GM12878 (cell line): ENCODE measurements at regions not wholly inside any gene's neighbourhood (a gene's known extent, or its start where the extent isn't known, plus 50 kb on each side); places are given as distances from the start of the nearest gene placed in this dataset.

Experiments
- ATAC-seq: fragments of 200-7000 bp; cut with Tn5 transposase; 3 replicates; pipeline ENCODE4 v1.9.1; 2020; ENCODE audit warnings: mild to moderate bottlenecking, moderate library complexity
- BruUV-seq: library from RNA; stranded (reverse); fragments of 400-500 nt; replicated peaks from 2 replicates; lab custom pipeline; 2021; lab: Mats Ljungman, UMichigan
- CTCF ChIA-PET: fragments of 300-600 bp; sonication (Branson Sonifier 250); formaldehyde crosslinking; extraction: SDS; loops from one replicate; lab custom pipeline; 2021; ENCODE audit warnings: inconsistent platforms; lab: Yijun Ruan, JAX
- POLR2A ChIA-PET: fragments of 350-600 bp; formaldehyde crosslinking; extraction: SDS; loops from one replicate; lab custom pipeline; 2021; ENCODE audit warnings: inconsistent platforms; lab: Charles Lee
- RAD21 ChIA-PET: fragments of 300-600 bp; sonication (Branson Sonifier 250); formaldehyde crosslinking; loops from one replicate; lab custom pipeline; 2023; ENCODE audit warnings: antibody characterized with exemption; ENCODE audit not compliant: unreplicated experiment; lab: Charles Lee
- SMC1A ChIA-PET: fragments of 300-600 bp; sonication (Branson Sonifier 250); formaldehyde crosslinking; loops from one replicate; lab custom pipeline; 2023; ENCODE audit not compliant: unreplicated experiment, uncharacterized antibody; lab: Charles Lee
- DNase-seq: peaks from one replicate; pipeline ENCODE4 v3.0.0-alpha.2; 2011; ENCODE audit warnings: low read depth, low spot score
- FAIRE-seq: peaks from 3 replicates; lab custom pipeline; 2011; peaks lifted over from hg19 to GRCh38; lab: Jason Lieb, UNC
- H2AFZ ChIP-seq: 2 replicates; pipeline ENCODE4 v1.6.0; 2011; ENCODE audit warnings: low read depth, low read length, control low read depth; ENCODE audit not compliant: control insufficient read depth
- H3K27ac ChIP-seq: 2 replicates; pipeline ENCODE4 v1.5.1; 2011; ENCODE audit warnings: control low read depth; ENCODE audit not compliant: control insufficient read depth, insufficient read depth
- H3K27me3 ChIP-seq, 2 experiments: replicated peaks in 1 of 2; 2 replicates each; pipeline versions ENCODE4 v1.6.0 to v1.6.1; 2011; ENCODE audit warnings: low read length in 1 of 2; ENCODE audit not compliant: control insufficient read depth in 2 of 2, insufficient read depth in 2 of 2
- H3K36me3 ChIP-seq, 2 experiments: 2 replicates each; pipeline ENCODE4 v1.5.1; 2011; ENCODE audit warnings: low read length in 1 of 2; ENCODE audit not compliant: control insufficient read depth in 2 of 2, insufficient read depth in 2 of 2
- H3K4me1 ChIP-seq: 2 replicates; pipeline ENCODE4 v1.6.1; 2011; ENCODE audit warnings: mild to moderate bottlenecking, low read length, moderate library complexity, mixed read lengths; ENCODE audit not compliant: control insufficient read depth, insufficient read depth
- H3K4me2 ChIP-seq: 2 replicates; pipeline ENCODE4 v1.6.0; 2011; ENCODE audit warnings: control low read depth; ENCODE audit not compliant: control insufficient read depth, insufficient read depth
- H3K4me3 ChIP-seq: fragments of 200-600 bp; sonication (generic); 2 replicates; pipeline ENCODE4 v1.5.1; 2016
- H3K79me2 ChIP-seq: 2 replicates; pipeline ENCODE4 v1.6.0; 2011; ENCODE audit warnings: low read length; ENCODE audit not compliant: control insufficient read depth, insufficient read depth
- H3K9ac ChIP-seq: 2 replicates; pipeline ENCODE4 v1.8.0; 2011; ENCODE audit warnings: low read length, control low read depth, mixed read lengths; ENCODE audit not compliant: control insufficient read depth, insufficient read depth
- H3K9me3 ChIP-seq: replicated peaks from 3 replicates; pipeline ENCODE4 v1.5.1; 2011; ENCODE audit warnings: mild to moderate bottlenecking, low read length; ENCODE audit not compliant: control insufficient read depth, insufficient read depth
- H4K20me1 ChIP-seq: 2 replicates; pipeline ENCODE4 v1.6.0; 2011; ENCODE audit not compliant: control insufficient read depth, insufficient read depth
- CHD4 ChIP-seq: fragments of 200-600 bp; sonication (generic); IDR thresholded peaks from 2 replicates; pipeline ENCODE4 v1.6.1; 2016; ENCODE audit warnings: mild to moderate bottlenecking
- HCFC1 ChIP-seq: fragments of 150-350 bp; IDR thresholded peaks from 2 replicates; pipeline ENCODE4 v1.6.1; 2014; ENCODE audit warnings: low read length
- HDAC6 ChIP-seq: fragments of 200-600 bp; sonication (generic); IDR thresholded peaks from one replicate; pipeline ENCODE4 v1.8.0; 2017; ENCODE audit warnings: antibody characterized with exemption; ENCODE audit not compliant: unreplicated experiment
- IKZF1 ChIP-seq: fragments of 450-650 bp; conservative IDR thresholded peaks from 2 replicates; pipeline ENCODE4 v1.6.1; 2017; ENCODE audit warnings: antibody characterized with exemption, mild to moderate bottlenecking
- IKZF2 ChIP-seq, 2 experiments: fragments of 450-650 bp; IDR thresholded peaks; 2 replicates each; pipeline ENCODE4 v1.6.1; 2017; ENCODE audit warnings: mild to moderate bottlenecking in 2 of 2, moderate library complexity in 2 of 2
- IRF4 ChIP-seq: IDR thresholded peaks from 2 replicates; pipeline ENCODE4 v1.6.1; 2011; ENCODE audit warnings: low read depth, low read length
- KLF5 ChIP-seq: fragments of 450-650 bp; IDR thresholded peaks from 2 replicates; pipeline ENCODE4 v1.6.1; 2014; ENCODE audit warnings: mild to moderate bottlenecking; ENCODE audit not compliant: partially characterized antibody
- MYB ChIP-seq: fragments of 150-350 bp; IDR thresholded peaks from 2 replicates; pipeline ENCODE4 v1.6.1; 2014; ENCODE audit warnings: mild to moderate bottlenecking, low read depth, low read length, borderline replicate concordance
- MYC ChIP-seq: IDR thresholded peaks from 2 replicates; pipeline ENCODE4 v1.6.1; 2011; ENCODE audit warnings: mild to moderate bottlenecking, low read length, moderate library complexity, inconsistent platforms; ENCODE audit not compliant: insufficient read depth, insufficient replicate concordance, insufficient read length, severe bottlenecking
- PML ChIP-seq: IDR thresholded peaks from 2 replicates; pipeline ENCODE4 v1.6.1; 2012; ENCODE audit warnings: low read length, inconsistent platforms
- POLR2AphosphoS2 ChIP-seq: IDR thresholded peaks from 2 replicates; pipeline ENCODE4 v1.6.1; 2011; ENCODE audit warnings: low read depth, mild to moderate bottlenecking, low read length, improper control_type of control experiment, moderate library complexity
- RUNX3 ChIP-seq: IDR thresholded peaks from 2 replicates; pipeline ENCODE4 v1.6.1; 2012; ENCODE audit warnings: low read length, inconsistent platforms
- SIX5 ChIP-seq: IDR thresholded peaks from 2 replicates; pipeline ENCODE4 v1.6.1; 2011; ENCODE audit warnings: mild to moderate bottlenecking, low read depth, low read length, moderate library complexity; ENCODE audit not compliant: severe bottlenecking
- SP1 ChIP-seq: IDR thresholded peaks from one replicate; pipeline ENCODE4 v1.6.1; 2011; ENCODE audit warnings: low read depth, low read length
- TBL1XR1 ChIP-seq: IDR thresholded peaks from 2 replicates; pipeline ENCODE4 v1.6.1; 2012; ENCODE audit warnings: low read depth, low read length, improper control_type of control experiment
- TCF3 ChIP-seq: IDR thresholded peaks from 2 replicates; pipeline ENCODE4 v1.6.1; 2012; ENCODE audit warnings: low read depth, mild to moderate bottlenecking, low read length, borderline replicate concordance; ENCODE audit not compliant: insufficient read depth
- ZZZ3 ChIP-seq: IDR thresholded peaks from 2 replicates; pipeline ENCODE4 v1.6.1; 2011; ENCODE audit warnings: low read depth; ENCODE audit not compliant: control insufficient read depth, insufficient read length
- WGBS: methylation state at CpG from one replicate; pipeline ENCODE4 v1.1.6; 2016; ENCODE audit warnings: low lambda C conversion rate; ENCODE audit not compliant: insufficient replicate concordance, insufficient coverage; ENCODE audit errors: missing lambda C conversion rate; 5-methylcytosine and 5-hydroxymethylcytosine counted together
- in situ Hi-C: fragments of 300-500 bp; cut with MboI; formaldehyde crosslinking; loops from 9 replicates; pipeline ENCODE4 v1.14.3; 2018; ENCODE audit warnings: mixed read lengths
- intact Hi-C: fragments of 100-400 bp; cut with micrococcal nuclease; formaldehyde crosslinking; loops from one replicate; pipeline ENCODE4 v1.14.2; 2022; ENCODE audit not compliant: unreplicated experiment
- TF ChIP-seq, protein P1 (sequence below): fragments of 450-650 bp; IDR thresholded peaks from 2 replicates; pipeline ENCODE4 v1.6.1; 2018; ENCODE audit warnings: borderline replicate concordance, mild to moderate bottlenecking; ENCODE audit not compliant: partially characterized antibody

DNA sequence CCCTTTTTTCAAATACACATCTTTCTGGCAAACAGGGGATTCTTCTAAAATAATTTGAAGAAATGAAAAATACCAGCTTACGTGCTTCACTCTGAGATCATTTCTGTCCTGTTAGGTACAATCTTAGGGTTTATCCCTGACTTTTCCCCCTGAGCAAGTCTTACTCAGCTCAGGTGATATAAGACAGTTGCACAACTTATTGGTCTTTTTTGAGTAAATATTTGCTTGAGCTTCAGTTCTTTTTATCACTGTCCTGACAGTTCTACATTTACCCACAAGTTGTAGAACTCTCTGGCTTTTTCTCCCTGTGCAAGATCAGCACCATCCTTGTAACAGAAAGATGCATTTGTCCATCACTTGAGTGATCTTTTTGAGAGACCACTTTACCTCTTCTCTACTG is 84.9 kb downstream of the MID1IP1 start:
- H3K4me2 ChIP-seq = no peak overlapping the region
- TF ChIP-seq CHD4 = no peak
- no peak for TF ChIP-seq RUNX3
- no peak for TF ChIP-seq ZZZ3
- TF ChIP-seq KLF5 = no peak
- TF ChIP-seq IRF4 = no peak
- TF ChIP-seq SIX5 = no peak
- no peak overlapping the region for H3K9ac ChIP-seq
- no peak overlapping the region for H2AFZ ChIP-seq
- BruUV-seq = no TSS peak
- ATAC-seq = no peak
- FAIRE-seq = no peak
- DNase-seq = no peak
- H3K79me2 ChIP-seq = no peaks in the 10 kb centered on the region
- no peak overlapping the region for H3K4me3 ChIP-seq
- POLR2A ChIA-PET = interaction anchor here (1.4 kb wide), 1 partner anchor 74 kb away, joined by 3 read pairs; no protein-coding TSS in a partner anchor
- no peaks in the 10 kb centered on the region for H4K20me1 ChIP-seq
- WGBS = 57% methylated on average over 1 of the region's 1 CpG
- no peak overlapping the region for H3K27ac ChIP-seq
- in situ Hi-C loops (no loop called here), intact Hi-C loops (no loop called here)
- SMC1A ChIA-PET = interaction anchor here (0.8 to 2.7 kb wide), 2 partner anchors 11 to 34 kb away, joined by 3 to 5 read pairs; no protein-coding TSS in a partner anchor
- no peaks in the 10 kb centered on the region; the same call in 2 of the 3 replicates for H3K9me3 ChIP-seq
- RAD21 ChIA-PET = no interaction called here
- H3K36me3 ChIP-seq = no peaks in the 10 kb centered on the region
- H3K4me1 ChIP-seq = peaks cover 6% of the 10 kb centered on the region; the same call in 1 of the 2 replicates
- no peaks in the 10 kb centered on the region for H3K27me3 ChIP-seq
- CTCF ChIA-PET = interaction anchor here (0.6 to 1.6 kb wide), 2 partner anchors 13 to 26 kb away, joined by 3 to 4 read pairs; no protein-coding TSS in a partner anchor

DNA sequence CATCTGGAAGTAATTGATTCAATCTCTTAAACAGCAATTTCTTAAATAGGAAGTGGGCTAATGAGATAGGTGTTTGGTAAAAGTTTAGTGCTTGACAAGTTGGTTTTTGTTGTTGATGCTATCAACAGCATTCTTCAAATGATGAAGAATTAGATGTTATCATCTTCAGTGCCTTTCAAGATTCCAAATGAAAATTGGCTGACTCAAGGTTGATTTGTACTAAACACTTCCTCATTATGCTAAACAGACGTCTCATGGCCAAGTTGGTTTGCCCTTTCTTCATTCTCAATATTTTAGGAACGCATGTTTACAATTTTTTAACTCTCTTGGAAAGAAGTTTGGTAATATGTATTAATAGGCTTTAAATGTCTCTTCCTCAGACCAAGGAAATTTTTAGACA is 86.0 kb downstream of the MID1IP1 start:
- Histone ChIP-seq H2AFZ (no peak overlapping the region), H3K4me1 (peaks cover 2% of the 10 kb centered on the region), H3K27ac (no peak overlapping the region), H3K79me2 (no peaks in the 10 kb centered on the region), H3K4me2 (no peak overlapping the region), H3K9ac (no peak overlapping the region), H3K27me3 (no peaks in the 10 kb centered on the region), H3K36me3 (no peaks in the 10 kb centered on the region), H3K9me3 (no peaks in the 10 kb centered on the region; the same call in 2 of the 3 replicates), H3K4me3 (no peak overlapping the region), H4K20me1 (no peaks in the 10 kb centered on the region)
- WGBS = 61% methylated on average over 2 of the region's 2 CpGs
- in situ Hi-C loops (no loop called here), intact Hi-C loops (no loop called here)
- ChIA-PET CTCF (interaction anchor here (0.8 to 1.6 kb wide), 3 partner anchors 12 to 27 kb away, joined by 3 to 4 read pairs (median 3); no protein-coding TSS in a partner anchor), RAD21 (interaction anchor here (1.5 kb wide), 1 partner anchor 81 kb away, joined by 4 read pairs; no protein-coding TSS in a partner anchor), POLR2A (interaction anchor here (1.4 kb wide), 1 partner anchor 75 kb away, joined by 3 read pairs; no protein-coding TSS in a partner anchor), SMC1A (interaction anchor here (0.8 to 2.7 kb wide), 3 partner anchors 9 to 12 kb away, joined by 3 to 8 read pairs (median 5); no protein-coding TSS in a partner anchor)
- FAIRE-seq (no peak), DNase-seq (no peak), ATAC-seq (no peak)
- BruUV-seq = no TSS peak
- TF ChIP-seq HCFC1 (no peak), PML (no peak), TCF3 (no peak), SP1 (no peak), IKZF1 (no peak), MYC (no peak), IRF4 (no peak), MYB (no peak), POLR2AphosphoS2 (no peak), HDAC6 (no peak), TBL1XR1 (no peak), IKZF2 (IDR thresholded peaks at IDR 0.05) (no peak)
- TF ChIP-seq, protein P1, sequence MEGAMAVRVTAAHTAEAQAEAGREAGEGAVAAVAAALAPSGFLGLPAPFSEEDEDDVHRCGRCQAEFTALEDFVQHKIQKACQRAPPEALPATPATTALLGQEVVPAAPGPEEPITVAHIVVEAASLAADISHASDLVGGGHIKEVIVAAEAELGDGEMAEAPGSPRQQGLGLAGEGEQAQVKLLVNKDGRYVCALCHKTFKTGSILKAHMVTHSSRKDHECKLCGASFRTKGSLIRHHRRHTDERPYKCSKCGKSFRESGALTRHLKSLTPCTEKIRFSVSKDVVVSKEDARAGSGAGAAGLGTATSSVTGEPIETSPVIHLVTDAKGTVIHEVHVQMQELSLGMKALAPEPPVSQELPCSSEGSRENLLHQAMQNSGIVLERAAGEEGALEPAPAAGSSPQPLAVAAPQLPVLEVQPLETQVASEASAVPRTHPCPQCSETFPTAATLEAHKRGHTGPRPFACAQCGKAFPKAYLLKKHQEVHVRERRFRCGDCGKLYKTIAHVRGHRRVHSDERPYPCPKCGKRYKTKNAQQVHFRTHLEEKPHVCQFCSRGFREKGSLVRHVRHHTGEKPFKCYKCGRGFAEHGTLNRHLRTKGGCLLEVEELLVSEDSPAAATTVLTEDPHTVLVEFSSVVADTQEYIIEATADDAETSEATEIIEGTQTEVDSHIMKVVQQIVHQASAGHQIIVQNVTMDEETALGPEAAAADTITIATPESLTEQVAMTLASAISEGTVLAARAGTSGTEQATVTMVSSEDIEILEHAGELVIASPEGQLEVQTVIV = no peak
